ENCODE measurements at regions not wholly inside any gene's neighbourhood (a gene's known extent, or its start where the extent isn't known, plus 50 kb on each side); places are given as distances from the start of the nearest gene placed in this dataset.
"Not testable (repeated sequence)": the region's sequence is repeated elsewhere in the genome, so short reads cannot be mapped to it uniquely, and the experiment has no call there.

GRCh38 chr4:72935462-72935861 lies 134.1 kb downstream of the COX18 start:
- ChIA-PET POLR2A (interaction anchor here in 1 of 2 donors (0.7 kb wide), 1 partner anchor 39 kb away, joined by 3 read pairs; no protein-coding TSS in a partner anchor), CTCF (no interaction called here)
- peaks cover 0 to 29% of the 10 kb centered on the region in 2 donors for H3K27me3 Mint-ChIP-seq
- no peaks in the 10 kb centered on the region for H3K4me1 Mint-ChIP-seq
- no peak overlapping the region for H3K27ac Mint-ChIP-seq
- no peak overlapping the region for H3K4me3 Mint-ChIP-seq
- Histone ChIP-seq H3K4me3 (ENCODE audit: control insufficient read depth in 1 of 2, extremely low read depth in 1 of 2, low read length in 1 of 2) (no peak overlapping the region), H3K36me3 (ENCODE audit: control insufficient read depth in 2 of 2, extremely low read depth in 1 of 2, insufficient read depth in 1 of 2, low read length in 1 of 2) (no peaks in the 10 kb centered on the region), H3K27ac (ENCODE audit: low read length) (no peak overlapping the region), H3K27me3 (replicated peaks in 1 of 2; ENCODE audit: control insufficient read depth in 2 of 2, extremely low read depth in 1 of 2, insufficient read depth in 2 of 2, low read length in 1 of 2) (no peaks in the 10 kb centered on the region), H3K4me1 (ENCODE audit: control insufficient read depth in 1 of 2, extremely low read depth in 1 of 2, insufficient read depth in 2 of 2, low read length in 2 of 2) (no peaks in the 10 kb centered on the region), H3K9me3 (no peaks in the 10 kb centered on the region)
- no peaks in the 10 kb centered on the region for H3K9me3 Mint-ChIP-seq
- DNase-seq (no peak), ATAC-seq (replicated peaks in 1 of 4) (no peak)
- no CpG with 5 or more reads among the region's 1 CpG for WGBS (ENCODE audit: insufficient coverage)
- H3K36me3 Mint-ChIP-seq = no peaks in the 10 kb centered on the region

- ChIA-PET POLR2A (no interaction called here), CTCF (no interaction called here)
- no peak overlapping the region for H3K4me3 ChIP-seq (ENCODE audit: control insufficient read depth in 1 of 2, extremely low read depth in 1 of 2, low read length in 1 of 2)
- no peaks in the 10 kb centered on the region for H3K36me3 ChIP-seq (ENCODE audit: control insufficient read depth in 2 of 2, extremely low read depth in 1 of 2, insufficient read depth in 1 of 2, low read length in 1 of 2)
- Mint-ChIP-seq H3K4me3 (no peak overlapping the region), H3K9me3 (no peaks in the 10 kb centered on the region), H3K27ac (no peak overlapping the region), H3K36me3 (no peaks in the 10 kb centered on the region), H3K4me1 (no peaks in the 10 kb centered on the region), H3K27me3 (peaks cover 0 to 25% of the 10 kb centered on the region in 2 donors)
- ATAC-seq (replicated peaks in 1 of 4) = no peak
- no peak for DNase-seq
- no peaks in the 10 kb centered on the region for H3K9me3 ChIP-seq
- H3K27me3 ChIP-seq (replicated peaks in 1 of 2; ENCODE audit: control insufficient read depth in 2 of 2, extremely low read depth in 1 of 2, insufficient read depth in 2 of 2, low read length in 1 of 2) = no peaks in the 10 kb centered on the region
- no peaks in the 10 kb centered on the region for H3K4me1 ChIP-seq (ENCODE audit: control insufficient read depth in 1 of 2, extremely low read depth in 1 of 2, insufficient read depth in 2 of 2, low read length in 2 of 2)
- no peak overlapping the region for H3K27ac ChIP-seq (ENCODE audit: low read length)
- WGBS (ENCODE audit: insufficient coverage) = 44% methylated on average over 1 of the region's 1 CpG
Measured at GRCh38 chr4:72933029-72933428, 136.5 kb downstream of the COX18 start.

- H3K36me3 ChIP-seq (ENCODE audit: control insufficient read depth in 2 of 2, extremely low read depth in 1 of 2, insufficient read depth in 1 of 2, low read length in 1 of 2) = no peaks in the 10 kb centered on the region
- no peak for DNase-seq
- no peaks in the 10 kb centered on the region for H3K9me3 ChIP-seq
- ChIA-PET POLR2A (no interaction called here), CTCF (no interaction called here)
- no peak for ATAC-seq (replicated peaks in 1 of 4)
- no peak overlapping the region for H3K27ac ChIP-seq (ENCODE audit: low read length)
- Mint-ChIP-seq H3K36me3 (no peaks in the 10 kb centered on the region), H3K27me3 (peaks cover 0 to 19% of the 10 kb centered on the region in 2 donors), H3K4me3 (no peak overlapping the region), H3K27ac (no peak overlapping the region), H3K9me3 (peaks cover 0 to 6% (median 0%) of the 10 kb centered on the region in 3 donors), H3K4me1 (no peaks in the 10 kb centered on the region)
- no peaks in the 10 kb centered on the region for H3K4me1 ChIP-seq (ENCODE audit: control insufficient read depth in 1 of 2, extremely low read depth in 1 of 2, insufficient read depth in 2 of 2, low read length in 2 of 2)
- 83% methylated on average over 3 of the region's 5 CpGs for WGBS (ENCODE audit: insufficient coverage)
- H3K4me3 ChIP-seq (ENCODE audit: control insufficient read depth in 1 of 2, extremely low read depth in 1 of 2, low read length in 1 of 2) = no peak overlapping the region
- H3K27me3 ChIP-seq (replicated peaks in 1 of 2; ENCODE audit: control insufficient read depth in 2 of 2, extremely low read depth in 1 of 2, insufficient read depth in 2 of 2, low read length in 1 of 2) = no peaks in the 10 kb centered on the region
Measured at GRCh38 chr4:72931346-72931745, 138.2 kb downstream of the COX18 start.

- DNase-seq; H3K27ac Mint-ChIP-seq; POLR2A ChIA-PET; H3K4me3 Mint-ChIP-seq; H3K27me3 ChIP-seq (replicated peaks in 1 of 2; ENCODE audit: control insufficient read depth in 2 of 2, extremely low read depth in 1 of 2, insufficient read depth in 2 of 2, low read length in 1 of 2); H3K27ac ChIP-seq (ENCODE audit: low read length); H3K4me1 Mint-ChIP-seq; H3K4me1 ChIP-seq (ENCODE audit: control insufficient read depth in 1 of 2, extremely low read depth in 1 of 2, insufficient read depth in 2 of 2, low read length in 2 of 2); H3K9me3 Mint-ChIP-seq; CTCF ChIA-PET; ATAC-seq (replicated peaks in 1 of 4); H3K36me3 Mint-ChIP-seq; H3K9me3 ChIP-seq; H3K4me3 ChIP-seq (ENCODE audit: control insufficient read depth in 1 of 2, extremely low read depth in 1 of 2, low read length in 1 of 2); H3K36me3 ChIP-seq (ENCODE audit: control insufficient read depth in 2 of 2, extremely low read depth in 1 of 2, insufficient read depth in 1 of 2, low read length in 1 of 2): not testable (repeated sequence)
- 100% methylated on average over 3 of the region's 10 CpGs for WGBS (ENCODE audit: insufficient coverage)
- peaks cover 0 to 14% of the 10 kb centered on the region in 2 donors for H3K27me3 Mint-ChIP-seq
Measured at GRCh38 chr4:72929596-72930274, 139.8 kb downstream of the COX18 start.

GRCh38 chr4:72924814-72925213 lies 144.7 kb downstream of the COX18 start:
- Mint-ChIP-seq H3K27me3 (peaks cover 2 to 3% of the 10 kb centered on the region in 2 donors), H3K36me3 (no peaks in the 10 kb centered on the region), H3K4me1 (no peaks in the 10 kb centered on the region), H3K4me3 (no peak overlapping the region), H3K27ac (no peak overlapping the region), H3K9me3 (peaks cover 3 to 12% (median 10%) of the 10 kb centered on the region in 3 donors)
- POLR2A ChIA-PET = no interaction called here
- Histone ChIP-seq H3K27me3 (replicated peaks in 1 of 2; ENCODE audit: control insufficient read depth in 2 of 2, extremely low read depth in 1 of 2, insufficient read depth in 2 of 2, low read length in 1 of 2) (peaks cover 0 to 2% of the 10 kb centered on the region in 2 experiments), H3K4me3 (ENCODE audit: control insufficient read depth in 1 of 2, extremely low read depth in 1 of 2, low read length in 1 of 2) (no peak overlapping the region), H3K36me3 (ENCODE audit: control insufficient read depth in 2 of 2, extremely low read depth in 1 of 2, insufficient read depth in 1 of 2, low read length in 1 of 2) (no peaks in the 10 kb centered on the region), H3K27ac (ENCODE audit: low read length) (no peak overlapping the region), H3K9me3 (no peaks in the 10 kb centered on the region), H3K4me1 (ENCODE audit: control insufficient read depth in 1 of 2, extremely low read depth in 1 of 2, insufficient read depth in 2 of 2, low read length in 2 of 2) (no peaks in the 10 kb centered on the region)
- DNase-seq (no peak), ATAC-seq (replicated peaks in 1 of 4) (no peak)
- CTCF ChIA-PET = no interaction called here
- WGBS (ENCODE audit: insufficient coverage) = 100% methylated on average over 1 of the region's 2 CpGs

GRCh38 chr4:72919937-72920336 lies 149.6 kb downstream of the COX18 start:
- DNase-seq (no peak), ATAC-seq (replicated peaks in 1 of 4) (no peak)
- H3K9me3 ChIP-seq = no peaks in the 10 kb centered on the region
- no peak overlapping the region for H3K4me3 Mint-ChIP-seq
- H3K27me3 ChIP-seq (replicated peaks in 1 of 2; ENCODE audit: control insufficient read depth in 2 of 2, extremely low read depth in 1 of 2, insufficient read depth in 2 of 2, low read length in 1 of 2) = no peaks in the 10 kb centered on the region
- WGBS (ENCODE audit: insufficient coverage) = 100% methylated on average over 1 of the region's 1 CpG
- peaks cover 9 to 12% of the 10 kb centered on the region in 2 donors for H3K27me3 Mint-ChIP-seq
- H3K9me3 Mint-ChIP-seq = peaks cover 3 to 10% (median 6%) of the 10 kb centered on the region in 3 donors
- H3K27ac ChIP-seq (ENCODE audit: low read length) = no peak overlapping the region
- no peak overlapping the region for H3K27ac Mint-ChIP-seq
- H3K4me1 ChIP-seq (ENCODE audit: control insufficient read depth in 1 of 2, extremely low read depth in 1 of 2, insufficient read depth in 2 of 2, low read length in 2 of 2) = no peaks in the 10 kb centered on the region
- H3K4me3 ChIP-seq (ENCODE audit: control insufficient read depth in 1 of 2, extremely low read depth in 1 of 2, low read length in 1 of 2) = no peak overlapping the region
- H3K36me3 ChIP-seq (ENCODE audit: control insufficient read depth in 2 of 2, extremely low read depth in 1 of 2, insufficient read depth in 1 of 2, low read length in 1 of 2) = no peaks in the 10 kb centered on the region
- H3K36me3 Mint-ChIP-seq = no peaks in the 10 kb centered on the region
- CTCF ChIA-PET = no interaction called here
- POLR2A ChIA-PET = no interaction called here
- H3K4me1 Mint-ChIP-seq = no peaks in the 10 kb centered on the region

- Mint-ChIP-seq H3K27me3 (peaks cover 9 to 12% of the 10 kb centered on the region in 2 donors), H3K4me3 (no peak overlapping the region), H3K36me3 (no peaks in the 10 kb centered on the region), H3K9me3 (peaks cover 3 to 10% (median 6%) of the 10 kb centered on the region in 3 donors), H3K27ac (no peak overlapping the region), H3K4me1 (no peaks in the 10 kb centered on the region)
- no peak for ATAC-seq (replicated peaks in 1 of 4)
- POLR2A ChIA-PET = no interaction called here
- no CpG with 5 or more reads among the region's 3 CpGs for WGBS (ENCODE audit: insufficient coverage)
- no peak overlapping the region for H3K27ac ChIP-seq (ENCODE audit: low read length)
- H3K27me3 ChIP-seq (replicated peaks in 1 of 2; ENCODE audit: control insufficient read depth in 2 of 2, extremely low read depth in 1 of 2, insufficient read depth in 2 of 2, low read length in 1 of 2) = no peaks in the 10 kb centered on the region
- H3K9me3 ChIP-seq = no peaks in the 10 kb centered on the region
- no peak overlapping the region for H3K4me3 ChIP-seq (ENCODE audit: control insufficient read depth in 1 of 2, extremely low read depth in 1 of 2, low read length in 1 of 2)
- H3K4me1 ChIP-seq (ENCODE audit: control insufficient read depth in 1 of 2, extremely low read depth in 1 of 2, insufficient read depth in 2 of 2, low read length in 2 of 2) = no peaks in the 10 kb centered on the region
- H3K36me3 ChIP-seq (ENCODE audit: control insufficient read depth in 2 of 2, extremely low read depth in 1 of 2, insufficient read depth in 1 of 2, low read length in 1 of 2) = no peaks in the 10 kb centered on the region
- CTCF ChIA-PET = no interaction called here
- no peak for DNase-seq
Measured at GRCh38 chr4:72919464-72919863, 150.1 kb downstream of the COX18 start.
